ENCODE measurements at regions not wholly inside any gene's neighbourhood (a gene's known extent, or its start where the extent isn't known, plus 50 kb on each side); places are given as distances from the start of the nearest gene placed in this dataset.
A peak's percentile ranks its signal among the peaks of the same experiment; 100 is the strongest.
"Not testable (repeated sequence)": the region's sequence is repeated elsewhere in the genome, so short reads cannot be mapped to it uniquely, and the experiment has no call there.

DNA sequence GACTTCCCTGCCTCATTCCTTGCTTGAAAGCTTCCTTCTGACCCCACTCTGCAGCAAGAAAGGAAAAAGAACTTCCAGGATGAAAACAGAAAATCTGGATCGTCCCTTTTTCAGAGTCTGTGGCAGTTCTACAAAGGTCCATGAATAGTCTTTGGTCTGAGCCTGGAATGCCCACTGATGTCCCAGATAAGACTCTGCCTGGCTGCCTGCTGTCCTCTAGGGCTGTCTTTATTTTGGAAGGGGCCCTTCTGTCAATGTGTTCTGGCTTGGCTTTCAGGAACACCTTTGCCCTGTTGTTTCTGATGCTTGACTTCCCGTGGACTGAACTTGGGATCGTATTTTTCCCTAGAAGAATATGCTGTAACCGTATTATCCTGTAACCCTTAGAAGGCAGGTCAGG, 114.7 kb upstream of the LNX1 start:
- no peak for TF ChIP-seq YY1 (IDR thresholded peaks at IDR 0.05; ENCODE audit: insufficient read depth, insufficient read length)
- no peak for DNase-seq (ENCODE audit: low read depth, low spot score)
- Histone ChIP-seq H3K9ac (ENCODE audit: insufficient read length, low read depth) (no peak overlapping the region), H3K4me1 (ENCODE audit: insufficient read depth, insufficient read length) (no peaks in the 10 kb centered on the region), H3K36me3 (ENCODE audit: insufficient read depth, insufficient read length, low read length) (no peaks in the 10 kb centered on the region), H3K27me3 (ENCODE audit: insufficient read depth, insufficient read length) (no peaks in the 10 kb centered on the region), H3K4me3 (ENCODE audit: insufficient read length, low read depth) (no peak overlapping the region), H3K9me3 (ENCODE audit: insufficient read depth, low read length) (no peaks in the 10 kb centered on the region)

DNA sequence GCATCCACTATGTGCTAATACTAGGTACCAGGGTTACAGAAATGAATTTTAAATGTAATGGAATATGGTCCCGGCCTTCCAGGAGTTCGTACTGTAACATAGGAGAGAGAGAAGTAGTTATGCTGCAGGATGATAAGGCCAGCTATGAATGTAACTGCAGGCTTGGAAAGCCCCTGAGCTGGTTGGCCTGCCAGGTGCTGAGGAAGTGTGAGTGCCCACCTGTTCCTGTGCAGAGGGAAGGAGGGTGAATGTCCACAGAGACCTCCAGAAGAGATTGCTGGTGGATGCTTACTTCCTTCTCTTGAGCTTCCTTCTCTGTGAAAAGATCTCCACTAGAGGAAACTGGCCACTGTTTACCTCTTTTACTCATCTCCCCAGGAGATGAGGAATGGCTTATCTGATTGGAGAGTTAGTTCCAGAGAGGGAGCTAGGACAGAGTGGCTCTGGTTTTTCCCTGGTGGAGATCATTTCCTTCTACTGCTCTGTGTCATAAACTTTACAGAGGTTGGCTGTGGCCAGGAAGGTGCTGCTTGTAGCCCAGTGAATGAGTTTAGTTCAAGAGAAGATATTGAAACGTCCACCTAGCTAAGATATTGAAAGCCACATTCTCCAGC, 114.0 kb upstream of the LNX1 start:
- no peaks in the 10 kb centered on the region for H3K9me3 ChIP-seq (ENCODE audit: insufficient read depth, low read length)
- H3K36me3 ChIP-seq (ENCODE audit: insufficient read depth, insufficient read length, low read length), result no peaks in the 10 kb centered on the region
- H3K27me3 ChIP-seq (ENCODE audit: insufficient read depth, insufficient read length), result no peaks in the 10 kb centered on the region
- no peak overlapping the region for H3K9ac ChIP-seq (ENCODE audit: insufficient read length, low read depth)
- H3K4me1 ChIP-seq (ENCODE audit: insufficient read depth, insufficient read length), result no peaks in the 10 kb centered on the region
- no peak for DNase-seq (ENCODE audit: low read depth, low spot score)
- no peak for TF ChIP-seq ZNF274 (IDR thresholded peaks at IDR 0.05; ENCODE audit: low read depth, low read length)
- TF ChIP-seq SUZ12 (IDR thresholded peaks at IDR 0.05; ENCODE audit: extremely low read depth, insufficient read depth, insufficient read length), result no peak
- no peak for TF ChIP-seq YY1 (IDR thresholded peaks at IDR 0.05; ENCODE audit: insufficient read depth, insufficient read length)
- no peak overlapping the region for H3K4me3 ChIP-seq (ENCODE audit: insufficient read length, low read depth)

DNA sequence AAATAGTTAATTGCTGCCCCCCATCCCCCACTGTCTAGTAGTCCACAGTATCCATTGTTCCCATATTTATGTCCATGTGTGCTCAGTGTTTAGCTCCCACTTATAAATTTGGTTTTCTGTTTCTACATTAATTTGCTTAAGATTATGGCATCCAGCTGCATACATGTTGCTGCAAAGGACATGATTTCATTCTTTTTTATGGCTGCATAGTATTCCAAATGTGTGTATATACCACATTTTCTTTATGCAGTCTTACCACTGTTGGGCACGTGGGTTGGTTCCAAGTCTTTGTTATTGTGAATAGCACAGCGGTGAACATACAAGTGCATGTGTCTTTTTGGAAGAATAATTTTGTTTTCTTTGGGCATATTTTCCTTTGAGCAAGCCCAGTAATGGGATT, 113.0 kb upstream of the LNX1 start:
- Histone ChIP-seq H3K4me3 (ENCODE audit: insufficient read length, low read depth) (no peak overlapping the region), H3K36me3 (ENCODE audit: insufficient read depth, insufficient read length, low read length) (no peaks in the 10 kb centered on the region), H3K9me3 (ENCODE audit: insufficient read depth, low read length) (no peaks in the 10 kb centered on the region), H3K9ac (ENCODE audit: insufficient read length, low read depth) (no peak overlapping the region), H3K27me3 (ENCODE audit: insufficient read depth, insufficient read length) (no peaks in the 10 kb centered on the region), H3K4me1 (ENCODE audit: insufficient read depth, insufficient read length) (no peaks in the 10 kb centered on the region)
- TF ChIP-seq YY1 (IDR thresholded peaks at IDR 0.05; ENCODE audit: insufficient read depth, insufficient read length), result no peak
- TF ChIP-seq ZNF274 (IDR thresholded peaks at IDR 0.05; ENCODE audit: low read depth, low read length), result no peak
- TF ChIP-seq SUZ12 (IDR thresholded peaks at IDR 0.05; ENCODE audit: extremely low read depth, insufficient read depth, insufficient read length), result no peak
- DNase-seq (ENCODE audit: low read depth, low spot score), result no peak

DNA sequence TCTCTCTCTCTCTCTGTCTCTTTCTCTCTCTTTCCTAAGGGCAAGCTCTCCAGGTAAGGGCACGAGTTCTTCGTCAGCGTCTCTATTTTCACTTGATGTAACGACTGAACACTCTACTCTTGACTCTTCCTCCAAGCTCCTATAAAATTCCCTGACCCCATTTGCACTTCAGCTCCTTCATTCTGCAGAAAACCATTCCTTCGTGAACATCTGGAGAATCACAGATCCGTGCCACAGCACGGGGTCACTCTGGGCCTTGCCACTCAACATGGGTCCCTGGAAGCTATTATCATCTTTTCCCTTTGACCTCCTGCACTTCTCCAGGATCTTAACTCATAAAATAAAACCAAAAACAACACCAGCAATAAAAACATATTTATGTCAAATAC, 112.0 kb upstream of the LNX1 start:
- no peaks in the 10 kb centered on the region for H3K36me3 ChIP-seq (ENCODE audit: insufficient read depth, insufficient read length, low read length)
- no peak overlapping the region for H3K4me3 ChIP-seq (ENCODE audit: insufficient read length, low read depth)
- DNase-seq (ENCODE audit: low read depth, low spot score), result no peak
- H3K27me3 ChIP-seq (ENCODE audit: insufficient read depth, insufficient read length), result no peaks in the 10 kb centered on the region
- no peak for TF ChIP-seq YY1 (IDR thresholded peaks at IDR 0.05; ENCODE audit: insufficient read depth, insufficient read length)
- TF ChIP-seq ZNF274 (IDR thresholded peaks at IDR 0.05; ENCODE audit: low read depth, low read length), result no peak
- TF ChIP-seq SUZ12 (IDR thresholded peaks at IDR 0.05; ENCODE audit: extremely low read depth, insufficient read depth, insufficient read length), result no peak
- no peaks in the 10 kb centered on the region for H3K4me1 ChIP-seq (ENCODE audit: insufficient read depth, insufficient read length)
- H3K9me3 ChIP-seq (ENCODE audit: insufficient read depth, low read length), result no peaks in the 10 kb centered on the region
- H3K9ac ChIP-seq (ENCODE audit: insufficient read length, low read depth), result no peak overlapping the region

DNA sequence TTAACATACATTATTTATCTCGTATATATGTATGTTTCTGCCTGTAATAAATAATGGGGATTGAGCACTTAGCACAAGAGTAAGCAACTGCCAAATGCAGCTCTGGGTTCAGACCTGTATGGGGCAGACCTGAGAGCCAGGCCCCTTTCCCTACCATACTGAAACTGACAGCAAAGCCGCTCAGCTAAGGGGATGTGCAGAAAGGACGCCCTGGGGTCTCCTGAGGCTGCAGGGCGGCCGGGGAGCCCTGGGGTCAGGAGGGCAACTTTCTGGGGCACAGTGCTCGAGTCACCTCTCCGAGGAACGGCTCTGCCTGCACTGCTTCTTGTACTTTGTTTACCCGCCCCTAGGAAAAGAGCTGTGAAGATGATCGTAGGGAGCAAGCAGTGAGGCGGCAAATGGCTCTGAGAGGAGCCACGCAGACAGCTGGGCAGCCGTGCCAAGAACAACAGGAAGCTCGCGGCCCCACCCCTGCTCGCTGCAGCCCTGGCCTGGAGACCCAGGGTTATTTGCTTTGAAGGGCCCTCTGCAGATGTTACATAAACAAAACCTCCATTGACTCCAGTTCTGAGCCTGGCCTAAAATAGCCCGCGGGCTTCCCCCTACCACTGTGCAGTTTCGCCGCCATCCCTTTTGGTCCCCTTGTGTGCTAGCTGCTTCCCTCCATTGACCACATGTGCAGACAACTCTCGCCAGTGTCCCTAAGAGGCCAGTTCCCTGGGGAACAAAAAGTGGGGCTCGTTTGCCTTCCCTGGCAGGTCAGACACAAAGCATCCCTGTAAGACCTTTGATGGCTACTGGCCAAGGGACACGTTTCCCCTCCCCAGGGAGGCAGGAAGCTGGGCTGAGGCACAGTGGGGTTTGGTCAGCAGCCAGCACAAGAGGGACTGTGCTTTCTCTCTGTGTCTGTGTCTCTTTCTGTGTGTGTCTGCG, 111.3 kb upstream of the LNX1 start:
- peak overlapping the region; percentile 15 for H3K4me3 ChIP-seq (ENCODE audit: insufficient read length, low read depth)
- H3K36me3 ChIP-seq (ENCODE audit: insufficient read depth, insufficient read length, low read length), result no peaks in the 10 kb centered on the region
- TF ChIP-seq YY1 (IDR thresholded peaks at IDR 0.05; ENCODE audit: insufficient read depth, insufficient read length) (no peak), SUZ12 (IDR thresholded peaks at IDR 0.05; ENCODE audit: extremely low read depth, insufficient read depth, insufficient read length) (no peak), ZNF274 (IDR thresholded peaks at IDR 0.05; ENCODE audit: low read depth, low read length) (no peak)
- no peaks in the 10 kb centered on the region for H3K4me1 ChIP-seq (ENCODE audit: insufficient read depth, insufficient read length)
- H3K9ac ChIP-seq (ENCODE audit: insufficient read length, low read depth), result peak overlapping the region; percentile 64
- no peaks in the 10 kb centered on the region for H3K9me3 ChIP-seq (ENCODE audit: insufficient read depth, low read length)
- DNase-seq (ENCODE audit: low read depth, low spot score), result no peak
- no peaks in the 10 kb centered on the region for H3K27me3 ChIP-seq (ENCODE audit: insufficient read depth, insufficient read length)

DNA sequence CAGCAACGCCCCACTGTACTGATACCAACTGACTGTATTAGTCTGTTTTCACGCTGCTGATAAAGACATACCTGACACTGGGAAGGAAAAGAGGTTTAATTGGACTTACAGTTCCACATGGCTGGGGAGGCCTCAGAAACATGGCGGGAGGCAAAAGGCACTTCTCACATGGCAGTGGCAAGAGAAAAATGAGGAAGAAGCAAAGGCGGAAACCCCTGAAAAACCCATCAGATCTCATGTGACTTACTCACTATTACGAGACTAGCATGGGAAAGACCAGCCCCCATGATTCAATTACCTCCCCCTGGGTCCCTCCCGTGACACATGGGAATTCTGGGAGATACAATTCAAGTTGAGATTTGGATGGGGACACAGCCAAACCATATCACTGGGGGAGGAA, 110.0 kb upstream of the LNX1 start:
- H3K9ac ChIP-seq (ENCODE audit: insufficient read length, low read depth); H3K36me3 ChIP-seq (ENCODE audit: insufficient read depth, insufficient read length, low read length); H3K9me3 ChIP-seq (ENCODE audit: insufficient read depth, low read length); DNase-seq (ENCODE audit: low read depth, low spot score); H3K4me1 ChIP-seq (ENCODE audit: insufficient read depth, insufficient read length); H3K4me3 ChIP-seq (ENCODE audit: insufficient read length, low read depth); H3K27me3 ChIP-seq (ENCODE audit: insufficient read depth, insufficient read length): not testable (repeated sequence)

DNA sequence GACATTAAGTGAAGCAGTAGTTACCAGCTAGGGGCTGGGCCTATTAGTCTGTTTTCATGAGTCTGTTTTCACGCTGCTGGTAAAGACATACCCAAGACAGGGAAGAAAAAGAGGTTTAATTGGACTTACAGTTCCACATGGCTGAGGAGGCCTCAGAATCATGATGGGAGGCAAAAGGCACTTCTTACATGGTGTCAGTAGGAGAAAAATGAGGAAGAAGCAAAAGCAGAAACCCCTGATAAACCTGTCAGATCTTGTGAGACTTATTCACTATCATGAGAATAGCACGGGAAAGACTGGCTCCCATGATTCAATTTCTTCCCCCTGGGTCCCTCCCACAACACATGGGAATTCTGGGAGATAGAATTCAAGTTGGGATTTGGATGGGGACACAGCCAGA, 108.0 kb upstream of the LNX1 start:
- not testable (repeated sequence) for DNase-seq (ENCODE audit: low read depth, low spot score); H3K9ac ChIP-seq (ENCODE audit: insufficient read length, low read depth); H3K9me3 ChIP-seq (ENCODE audit: insufficient read depth, low read length); H3K4me1 ChIP-seq (ENCODE audit: insufficient read depth, insufficient read length); H3K4me3 ChIP-seq (ENCODE audit: insufficient read length, low read depth); H3K36me3 ChIP-seq (ENCODE audit: insufficient read depth, insufficient read length, low read length); H3K27me3 ChIP-seq (ENCODE audit: insufficient read depth, insufficient read length)
